GM13976 (cell line): ENCODE measurements at regions not wholly inside any gene's neighbourhood (a gene's known extent, or its start where the extent isn't known, plus 50 kb on each side); places are given as distances from the start of the nearest gene placed in this dataset.

Experiments
- DNase-seq: peaks from one replicate; pipeline ENCODE4 v3.0.0; 2012; ENCODE audit warnings: low spot score
- CTCF ChIP-seq: IDR thresholded peaks from 2 replicates; pipeline ENCODE4 v1.5.1; 2012; ENCODE audit warnings: borderline replicate concordance, mild to moderate bottlenecking; ENCODE audit not compliant: insufficient read depth; ENCODE audit errors: extremely low read depth, missing control alignments, control extremely low read depth
- in situ Hi-C: fragments of 300-500 bp; cut with MboI; formaldehyde crosslinking; loops from one replicate; pipeline ENCODE4 v1.12.0; 2022; ENCODE audit warnings: low sequenced_read_pairs, mixed read lengths, inconsistent platforms; ENCODE audit not compliant: unreplicated experiment

- in situ Hi-C loops, result no loop called here
- no peak for DNase-seq
- TF ChIP-seq CTCF, result no peak
These were observed 172.4 kb upstream of the PDE10A start for GRCh38 chr6:165835410-165835851.

- no peak for DNase-seq
- in situ Hi-C loops, result no loop called here
- no peak for TF ChIP-seq CTCF
These were observed 171.7 kb upstream of the PDE10A start for GRCh38 chr6:165834613-165835259.

- no peak for DNase-seq
- TF ChIP-seq CTCF, result no peak
- in situ Hi-C loops, result no loop called here
These were observed 170.3 kb upstream of the PDE10A start for GRCh38 chr6:165833355-165833754.

- in situ Hi-C loops, result no loop called here
- no peak for TF ChIP-seq CTCF
- no peak for DNase-seq
These were observed 168.9 kb upstream of the PDE10A start for GRCh38 chr6:165831812-165832510.

GRCh38 chr6:165830761-165831160, 167.7 kb upstream of the PDE10A start:
- DNase-seq, result no peak
- in situ Hi-C loops, result no loop called here
- TF ChIP-seq CTCF, result no peak

GRCh38 chr6:165829376-165829775, 166.3 kb upstream of the PDE10A start:
- in situ Hi-C loops, result no loop called here
- DNase-seq, result no peak
- no peak for TF ChIP-seq CTCF
